MM.1S (cell line): ENCODE measurements at regions not wholly inside any gene's neighbourhood (a gene's known extent, or its start where the extent isn't known, plus 50 kb on each side); places are given as distances from the start of the nearest gene placed in this dataset.

Source experiments
- EZH2 ChIP-seq: fragments of 300-600 bp; sonication (generic); optimal IDR thresholded peaks from 2 replicates; pipeline ENCODE3; 2017; ENCODE audit warnings: low read depth, mild to moderate bottlenecking, antibody characterized with exemption, low read length, mixed read lengths
- TF ChIP-seq, protein P1 (sequence below): fragments of 300-600 bp; sonication (generic); IDR thresholded peaks from 2 replicates; pipeline ENCODE4 v1.5.1; 2016; ENCODE audit warnings: antibody characterized with exemption, low read length, mixed read lengths

DNA sequence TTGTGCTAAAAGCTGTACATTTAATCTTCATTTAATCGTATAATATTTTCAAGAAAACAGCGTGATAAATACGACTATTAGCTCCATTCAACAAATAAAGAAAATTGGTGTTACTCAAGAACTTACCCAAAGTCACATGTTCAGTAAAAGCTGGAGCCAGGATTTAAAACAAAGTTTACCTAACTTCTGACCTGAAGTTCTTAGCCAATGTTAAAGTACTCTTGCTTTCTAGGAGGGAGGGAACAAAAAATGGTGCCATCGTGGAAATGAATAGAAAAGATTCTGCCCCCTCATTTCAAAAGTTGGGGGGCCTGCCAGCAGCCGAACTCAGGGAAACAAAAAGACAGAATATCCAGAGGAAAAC, 395.8 kb downstream of the CD109 start:
- TF ChIP-seq EZH2 = no peak
- TF ChIP-seq, protein P1, sequence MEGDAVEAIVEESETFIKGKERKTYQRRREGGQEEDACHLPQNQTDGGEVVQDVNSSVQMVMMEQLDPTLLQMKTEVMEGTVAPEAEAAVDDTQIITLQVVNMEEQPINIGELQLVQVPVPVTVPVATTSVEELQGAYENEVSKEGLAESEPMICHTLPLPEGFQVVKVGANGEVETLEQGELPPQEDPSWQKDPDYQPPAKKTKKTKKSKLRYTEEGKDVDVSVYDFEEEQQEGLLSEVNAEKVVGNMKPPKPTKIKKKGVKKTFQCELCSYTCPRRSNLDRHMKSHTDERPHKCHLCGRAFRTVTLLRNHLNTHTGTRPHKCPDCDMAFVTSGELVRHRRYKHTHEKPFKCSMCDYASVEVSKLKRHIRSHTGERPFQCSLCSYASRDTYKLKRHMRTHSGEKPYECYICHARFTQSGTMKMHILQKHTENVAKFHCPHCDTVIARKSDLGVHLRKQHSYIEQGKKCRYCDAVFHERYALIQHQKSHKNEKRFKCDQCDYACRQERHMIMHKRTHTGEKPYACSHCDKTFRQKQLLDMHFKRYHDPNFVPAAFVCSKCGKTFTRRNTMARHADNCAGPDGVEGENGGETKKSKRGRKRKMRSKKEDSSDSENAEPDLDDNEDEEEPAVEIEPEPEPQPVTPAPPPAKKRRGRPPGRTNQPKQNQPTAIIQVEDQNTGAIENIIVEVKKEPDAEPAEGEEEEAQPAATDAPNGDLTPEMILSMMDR = no peak
